ENCODE measurements at regions not wholly inside any gene's neighbourhood (a gene's known extent, or its start where the extent isn't known, plus 50 kb on each side); places are given as distances from the start of the nearest gene placed in this dataset.

DNA sequence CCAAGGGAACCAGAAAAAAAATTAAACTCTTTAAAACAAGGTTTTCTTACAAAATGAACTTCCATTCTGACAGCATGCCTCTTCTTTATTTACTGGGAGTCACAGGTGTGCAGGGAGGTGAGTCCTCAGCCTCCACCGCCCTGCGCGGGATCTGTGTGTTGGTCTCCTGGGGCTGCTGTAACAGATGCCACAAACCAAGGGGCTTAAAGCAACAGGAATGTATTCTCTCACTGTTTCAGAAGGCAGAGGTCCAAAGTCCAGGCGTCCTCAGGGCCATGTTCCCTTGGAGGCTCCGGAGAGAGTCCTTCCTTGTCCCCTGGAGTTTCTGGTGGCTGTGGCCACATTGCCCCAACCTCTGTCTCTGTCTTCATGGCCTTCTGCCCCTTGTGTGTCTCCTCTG lies 123.6 kb upstream of the C1orf174 start:
- ChIA-PET CTCF (no interaction called here), POLR2A (no interaction called here)
- no peak for DNase-seq (ENCODE audit: extremely low spot score)
- no peak for TF ChIP-seq SUZ12 (IDR thresholded peaks at IDR 0.05)
- no peak for TF ChIP-seq CTBP1 (IDR thresholded peaks at IDR 0.05; ENCODE audit: borderline replicate concordance)
- no peak for TF ChIP-seq ELF4 (IDR thresholded peaks at IDR 0.05)
- no peak for TF ChIP-seq NFRKB (IDR thresholded peaks at IDR 0.05)
- no peak for TF ChIP-seq LEF1 (IDR thresholded peaks at IDR 0.05; ENCODE audit: borderline replicate concordance)
- no peak for TF ChIP-seq FOXA1 (IDR thresholded peaks at IDR 0.05)

DNA sequence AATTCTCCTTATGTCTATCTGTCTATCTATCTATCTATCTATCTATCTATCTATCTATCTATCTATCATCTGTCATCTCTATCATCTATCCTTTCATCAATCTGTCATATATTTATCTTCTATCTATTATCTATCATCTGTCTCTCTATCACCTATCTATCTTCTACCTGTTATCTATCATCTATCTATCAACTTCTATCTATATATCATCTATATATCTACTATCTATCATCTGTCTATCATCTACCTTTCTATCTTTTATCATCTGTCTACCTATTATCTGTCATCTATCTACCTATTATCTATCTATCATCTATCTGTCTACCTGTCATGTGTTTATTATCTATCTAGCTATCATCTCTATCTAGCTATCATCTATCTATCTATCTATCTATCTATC lies 124.7 kb upstream of the C1orf174 start:
- DNase-seq (ENCODE audit: extremely low spot score): no peak
- CTCF ChIA-PET: no interaction called here
- POLR2A ChIA-PET: no interaction called here

DNA sequence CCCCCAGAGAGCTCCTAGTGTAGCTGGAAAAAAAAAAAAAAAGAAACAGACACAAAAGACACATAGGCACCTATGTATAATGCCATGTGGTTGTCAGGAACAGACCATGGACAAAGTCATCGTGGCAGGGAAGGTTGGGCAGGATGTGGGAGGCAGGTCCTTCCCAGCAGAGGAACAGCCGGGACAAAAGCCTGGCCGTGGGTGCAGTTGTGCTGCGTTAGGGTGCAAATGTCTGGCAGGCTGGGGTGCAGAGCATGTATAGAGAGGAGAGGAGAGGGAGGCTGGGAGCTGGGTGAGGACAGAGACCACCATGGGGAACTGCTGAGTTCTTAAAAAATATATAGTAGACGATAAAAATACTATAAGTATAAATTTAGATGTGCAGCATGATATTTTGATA lies 125.7 kb upstream of the C1orf174 start:
- CTCF ChIA-PET: no interaction called here
- POLR2A ChIA-PET: no interaction called here
- no peak for DNase-seq (ENCODE audit: extremely low spot score)
- TF ChIP-seq FOXA1 (IDR thresholded peaks at IDR 0.05) (no peak), LEF1 (IDR thresholded peaks at IDR 0.05; ENCODE audit: borderline replicate concordance) (no peak), FOXK2 (IDR thresholded peaks at IDR 0.05) (no peak), SUZ12 (IDR thresholded peaks at IDR 0.05) (no peak), TARDBP (IDR thresholded peaks at IDR 0.05) (no peak), L3MBTL2 (conservative IDR thresholded peaks at IDR 0.05) (no peak), ZNF384 (IDR thresholded peaks at IDR 0.05) (no peak), FOXM1 (IDR thresholded peaks at IDR 0.05; ENCODE audit: borderline replicate concordance) (no peak)
- TF ChIP-seq, protein P1, sequence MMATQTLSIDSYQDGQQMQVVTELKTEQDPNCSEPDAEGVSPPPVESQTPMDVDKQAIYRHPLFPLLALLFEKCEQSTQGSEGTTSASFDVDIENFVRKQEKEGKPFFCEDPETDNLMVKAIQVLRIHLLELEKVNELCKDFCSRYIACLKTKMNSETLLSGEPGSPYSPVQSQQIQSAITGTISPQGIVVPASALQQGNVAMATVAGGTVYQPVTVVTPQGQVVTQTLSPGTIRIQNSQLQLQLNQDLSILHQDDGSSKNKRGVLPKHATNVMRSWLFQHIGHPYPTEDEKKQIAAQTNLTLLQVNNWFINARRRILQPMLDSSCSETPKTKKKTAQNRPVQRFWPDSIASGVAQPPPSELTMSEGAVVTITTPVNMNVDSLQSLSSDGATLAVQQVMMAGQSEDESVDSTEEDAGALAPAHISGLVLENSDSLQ (IDR thresholded peaks at IDR 0.05): no peak

More for the DNA sequence above, 124.7 kb upstream of the C1orf174 start:
- TF ChIP-seq ELF4 (IDR thresholded peaks at IDR 0.05) (no peak), TARDBP (IDR thresholded peaks at IDR 0.05) (no peak), FOXK2 (IDR thresholded peaks at IDR 0.05) (no peak), FOXA1 (IDR thresholded peaks at IDR 0.05) (no peak), L3MBTL2 (conservative IDR thresholded peaks at IDR 0.05) (no peak), LEF1 (IDR thresholded peaks at IDR 0.05; ENCODE audit: borderline replicate concordance) (no peak), BHLHE40 (IDR thresholded peaks at IDR 0.05; ENCODE audit: borderline replicate concordance) (no peak), HDGF (IDR thresholded peaks at IDR 0.05; ENCODE audit: borderline replicate concordance) (no peak), ARNT (IDR thresholded peaks at IDR 0.05) (no peak), CTBP1 (IDR thresholded peaks at IDR 0.05; ENCODE audit: borderline replicate concordance) (no peak), SUZ12 (IDR thresholded peaks at IDR 0.05) (no peak), FOXM1 (IDR thresholded peaks at IDR 0.05; ENCODE audit: borderline replicate concordance) (no peak), SP1 (IDR thresholded peaks at IDR 0.05) (no peak), ZNF384 (IDR thresholded peaks at IDR 0.05) (no peak)
- TF ChIP-seq, protein P1 (IDR thresholded peaks at IDR 0.05): no peak

DNA sequence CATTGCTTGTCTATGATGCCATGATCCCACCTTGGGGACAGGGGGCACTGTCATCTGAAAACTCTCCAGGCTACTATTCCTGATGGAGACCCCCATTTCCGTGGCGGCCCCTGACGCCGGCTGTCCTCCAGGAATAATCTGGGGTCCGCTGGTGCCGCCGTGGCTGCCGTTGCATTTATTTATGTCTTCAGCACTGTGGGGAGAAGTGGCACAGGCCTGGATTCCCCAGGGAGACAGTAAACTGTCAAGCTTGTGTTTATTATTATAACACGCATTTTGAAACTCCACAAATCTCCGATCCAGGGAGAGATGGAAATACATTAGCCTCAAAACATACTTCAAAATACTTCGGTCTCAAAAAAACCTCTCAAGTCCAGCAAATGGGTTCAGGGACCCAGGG lies 126.9 kb upstream of the C1orf174 start:
- CTCF ChIA-PET: no interaction called here
- no peak for DNase-seq (ENCODE audit: extremely low spot score)
- POLR2A ChIA-PET: no interaction called here

DNA sequence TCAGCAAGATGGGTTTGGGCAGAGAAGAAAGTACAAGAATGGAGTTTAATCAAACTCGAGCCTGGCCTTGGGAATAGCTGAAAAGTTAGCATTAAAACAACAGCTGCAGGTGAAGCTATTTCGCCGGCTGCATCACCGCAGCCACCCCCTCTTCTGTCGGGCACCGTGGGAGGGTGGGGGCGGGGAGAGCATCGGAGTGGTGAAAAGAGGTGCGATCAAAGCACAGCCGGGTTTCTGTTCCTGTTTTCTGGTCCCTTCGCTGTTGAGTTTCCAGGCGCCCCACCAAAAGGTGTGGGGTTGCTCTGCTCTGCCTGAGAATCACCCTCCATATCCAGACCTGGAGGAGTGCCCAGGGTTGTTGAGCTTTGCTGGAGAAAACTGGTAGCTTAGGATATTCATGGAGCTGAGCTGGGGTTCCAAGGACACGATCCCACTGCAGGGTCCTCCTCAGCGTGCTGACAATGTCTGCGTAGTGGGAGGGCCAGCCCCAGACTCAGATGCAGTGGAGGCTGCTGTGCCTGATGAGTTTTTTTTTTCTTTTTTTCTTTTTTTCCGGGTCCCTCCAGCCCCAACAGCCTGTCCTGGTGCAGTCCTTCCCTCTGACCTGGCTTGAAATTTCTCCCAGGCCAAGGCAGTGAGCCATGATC lies 127.5 kb upstream of the C1orf174 start:
- no peak for DNase-seq (ENCODE audit: extremely low spot score)
- ChIA-PET POLR2A (no interaction called here), CTCF (no interaction called here)
- TF ChIP-seq L3MBTL2 (conservative IDR thresholded peaks at IDR 0.05): no peak
- no peak for TF ChIP-seq ZNF384 (IDR thresholded peaks at IDR 0.05)
- no peak for TF ChIP-seq NFRKB (IDR thresholded peaks at IDR 0.05)
- TF ChIP-seq, protein P1 (IDR thresholded peaks at IDR 0.05): no peak
- TF ChIP-seq HDGF (IDR thresholded peaks at IDR 0.05; ENCODE audit: borderline replicate concordance): no peak
- no peak for TF ChIP-seq FOXM1 (IDR thresholded peaks at IDR 0.05; ENCODE audit: borderline replicate concordance)
- no peak for TF ChIP-seq SUZ12 (IDR thresholded peaks at IDR 0.05)
- TF ChIP-seq FOXK2 (IDR thresholded peaks at IDR 0.05): no peak
- no peak for TF ChIP-seq FOXA1 (IDR thresholded peaks at IDR 0.05)
- TF ChIP-seq ARNT (IDR thresholded peaks at IDR 0.05): no peak
- no peak for TF ChIP-seq CTBP1 (IDR thresholded peaks at IDR 0.05; ENCODE audit: borderline replicate concordance)
- no peak for TF ChIP-seq BHLHE40 (IDR thresholded peaks at IDR 0.05; ENCODE audit: borderline replicate concordance)
- no peak for TF ChIP-seq ELF4 (IDR thresholded peaks at IDR 0.05)
- TF ChIP-seq LEF1 (IDR thresholded peaks at IDR 0.05; ENCODE audit: borderline replicate concordance): no peak
- TF ChIP-seq TARDBP (IDR thresholded peaks at IDR 0.05): no peak
- TF ChIP-seq SP1 (IDR thresholded peaks at IDR 0.05): no peak

More for the DNA sequence above, 126.9 kb upstream of the C1orf174 start:
- TF ChIP-seq ARNT (IDR thresholded peaks at IDR 0.05) (no peak), LEF1 (IDR thresholded peaks at IDR 0.05; ENCODE audit: borderline replicate concordance) (no peak), SP1 (IDR thresholded peaks at IDR 0.05) (no peak)

DNA sequence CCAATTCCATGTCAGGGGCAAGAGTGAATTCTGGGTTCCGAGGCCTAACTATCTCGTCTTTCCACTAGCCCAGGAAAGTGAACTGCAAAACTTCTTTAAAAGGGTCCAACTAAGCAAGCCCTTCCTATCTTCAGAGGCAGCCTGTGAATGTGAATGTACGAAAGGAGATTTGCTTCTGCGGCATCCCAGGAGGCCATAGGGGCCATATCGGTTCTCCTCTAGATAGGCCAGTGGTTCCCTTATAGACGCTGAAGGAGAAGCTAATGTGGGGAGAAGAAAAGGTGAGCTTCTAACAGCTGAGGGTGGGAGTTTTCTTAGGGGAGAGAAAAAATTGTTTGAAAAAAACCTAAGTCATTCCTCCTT lies 128.0 kb upstream of the C1orf174 start:
- CTCF ChIA-PET: no interaction called here
- DNase-seq (ENCODE audit: extremely low spot score): no peak
- POLR2A ChIA-PET: no interaction called here
- TF ChIP-seq SUZ12 (IDR thresholded peaks at IDR 0.05): no peak
- no peak for TF ChIP-seq L3MBTL2 (conservative IDR thresholded peaks at IDR 0.05)
- no peak for TF ChIP-seq FOXM1 (IDR thresholded peaks at IDR 0.05; ENCODE audit: borderline replicate concordance)
- no peak for TF ChIP-seq NFRKB (IDR thresholded peaks at IDR 0.05)
- TF ChIP-seq LEF1 (IDR thresholded peaks at IDR 0.05; ENCODE audit: borderline replicate concordance): no peak
- no peak for TF ChIP-seq FOXA1 (IDR thresholded peaks at IDR 0.05)
- TF ChIP-seq ZNF384 (IDR thresholded peaks at IDR 0.05): no peak
- TF ChIP-seq, protein P1 (IDR thresholded peaks at IDR 0.05): no peak
- TF ChIP-seq BHLHE40 (IDR thresholded peaks at IDR 0.05; ENCODE audit: borderline replicate concordance): no peak
- no peak for TF ChIP-seq HDGF (IDR thresholded peaks at IDR 0.05; ENCODE audit: borderline replicate concordance)
- no peak for TF ChIP-seq ELF4 (IDR thresholded peaks at IDR 0.05)
